ENCODE measurements at regions not wholly inside any gene's neighbourhood (a gene's known extent, or its start where the extent isn't known, plus 50 kb on each side); places are given as distances from the start of the nearest gene placed in this dataset.

DNA sequence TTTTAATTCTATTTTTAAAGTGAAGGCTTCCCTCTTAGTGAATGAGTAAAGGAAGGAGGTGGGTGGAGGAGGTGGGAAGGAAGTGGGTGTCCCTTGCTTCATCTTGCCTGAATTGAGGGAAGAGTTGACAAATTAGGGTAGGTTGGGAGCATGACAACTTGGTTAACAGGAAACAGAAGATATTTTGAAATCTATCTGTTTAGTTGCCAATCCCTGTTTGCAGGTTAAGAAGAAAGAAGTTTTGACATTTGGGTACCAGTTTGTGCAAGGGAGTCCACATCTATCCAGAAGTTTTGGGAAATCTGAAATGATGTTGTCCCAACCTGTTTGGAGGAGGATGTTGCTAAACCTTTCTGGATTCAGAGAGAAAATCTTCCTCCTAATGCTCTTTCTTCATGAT lies 204.1 kb upstream of the SUCLG2 start:
- DNase-seq, result no peak

DNA sequence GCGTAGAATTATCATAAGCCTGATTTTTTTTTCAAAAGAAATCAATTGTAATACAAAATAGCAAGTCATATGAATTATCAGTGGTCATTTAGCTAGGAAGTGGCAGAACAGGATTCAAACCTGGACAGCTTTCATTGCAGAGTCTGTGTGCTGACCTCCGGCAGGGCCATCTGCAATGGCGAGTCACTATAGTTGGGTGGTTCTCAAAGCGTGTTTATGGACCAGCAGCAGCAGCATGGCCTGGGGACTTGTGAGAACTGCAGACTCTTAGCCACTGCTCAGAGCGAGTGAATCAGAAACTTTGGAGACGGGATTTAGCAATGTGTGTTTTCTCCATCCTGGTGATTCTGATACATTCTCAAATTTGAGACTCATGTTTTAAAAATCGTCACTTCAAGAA lies 202.3 kb upstream of the SUCLG2 start:
- no peak for DNase-seq

DNA sequence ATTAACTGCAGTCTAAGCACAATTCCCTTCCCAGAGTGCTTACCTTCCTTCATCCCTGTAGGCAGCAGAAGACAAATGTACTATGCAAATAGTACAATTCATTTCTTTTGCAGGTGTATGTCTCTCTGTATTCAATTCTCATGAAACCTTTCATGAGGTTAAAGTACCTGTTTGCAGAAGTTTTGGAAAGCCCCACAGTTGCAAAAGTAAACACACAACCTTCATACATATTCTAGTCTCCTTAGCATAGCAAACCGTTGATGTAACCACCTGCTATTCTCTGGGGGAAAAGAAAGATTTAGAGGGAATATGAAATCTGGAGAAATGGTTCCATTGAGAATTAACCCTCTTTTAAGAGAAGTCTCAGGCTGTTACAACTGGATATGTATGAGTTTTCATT lies 200.3 kb upstream of the SUCLG2 start:
- no peak for DNase-seq

DNA sequence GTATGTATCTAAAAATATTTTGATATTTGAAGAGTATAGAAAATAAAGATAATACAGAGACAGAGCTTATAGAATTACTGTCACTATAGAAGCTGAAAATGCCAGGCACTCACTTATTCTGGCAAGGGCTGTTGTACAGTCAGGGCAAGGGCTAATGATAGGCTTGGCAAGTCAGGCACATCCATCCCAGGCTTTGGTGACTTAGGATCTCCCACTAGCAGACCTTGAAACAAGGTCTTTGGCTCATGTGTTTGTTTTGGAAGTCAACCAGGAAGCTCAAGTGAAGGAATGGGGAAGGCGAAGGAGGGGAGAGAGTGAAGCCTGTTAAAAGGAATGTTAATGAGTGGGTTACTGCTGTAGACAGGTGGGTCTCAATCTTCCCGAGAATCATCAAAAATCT lies 199.1 kb upstream of the SUCLG2 start:
- no peak for DNase-seq

GRCh38 chr3:67848299-67848698 lies 193.9 kb upstream of the SUCLG2 start:
- DNase-seq, result no peak

GRCh38 chr3:67846166-67846565 lies 191.8 kb upstream of the SUCLG2 start:
- DNase-seq, result no peak

GRCh38 chr3:67832817-67833216 lies 178.4 kb upstream of the SUCLG2 start:
- DNase-seq, result no peak

DNA sequence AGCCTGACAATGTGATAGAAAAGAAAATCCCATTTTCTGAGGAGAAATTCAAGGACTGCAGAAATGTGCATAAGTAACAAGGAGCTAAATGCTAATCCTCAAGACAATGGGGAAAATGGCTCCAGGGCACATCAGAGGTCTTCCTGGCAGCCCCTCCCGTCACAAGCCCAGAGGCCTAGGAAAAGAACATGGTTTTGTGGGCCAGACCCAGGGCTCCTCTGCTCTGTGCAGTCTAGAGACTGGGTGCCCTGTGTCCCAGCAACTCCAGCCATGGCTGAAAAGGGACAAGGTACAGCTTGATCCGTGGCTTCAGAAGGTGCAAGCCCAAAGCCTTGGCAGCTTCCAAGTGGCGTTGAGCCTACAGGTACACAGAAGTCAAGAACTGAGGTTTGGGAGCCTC lies 176.8 kb upstream of the SUCLG2 start:
- DNase-seq, result no peak

DNA sequence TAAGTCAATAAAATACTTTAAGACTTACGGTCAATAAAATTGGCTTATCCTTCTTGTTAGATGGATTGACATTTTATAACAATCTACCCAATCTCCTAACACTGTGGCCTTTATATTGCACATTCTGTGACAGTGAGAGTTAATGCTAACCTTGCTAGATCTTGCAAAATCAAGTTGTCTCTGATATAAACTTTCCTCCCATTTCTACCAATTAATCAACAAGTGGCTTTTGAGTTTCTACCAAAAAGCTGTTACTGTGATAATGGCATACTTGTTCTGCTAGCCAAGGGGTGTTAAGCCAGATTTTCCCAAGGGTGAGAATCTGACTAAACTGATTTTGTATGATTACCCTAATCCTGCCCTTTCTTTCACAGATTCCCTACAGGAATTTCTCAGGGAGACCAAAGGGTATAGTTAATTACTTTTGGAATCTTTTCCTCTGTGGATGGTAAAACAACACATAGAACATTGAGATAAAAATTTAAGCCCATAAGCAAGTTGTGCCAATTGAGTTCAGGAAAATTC lies 174.1 kb upstream of the SUCLG2 start:
- DNase-seq, result no peak

- DNase-seq, result no peak
Observed at GRCh38 chr3:67821135-67821534, 166.7 kb upstream of the SUCLG2 start.

- no peak for DNase-seq
Observed at GRCh38 chr3:67819447-67819846, 165.0 kb upstream of the SUCLG2 start.

DNA sequence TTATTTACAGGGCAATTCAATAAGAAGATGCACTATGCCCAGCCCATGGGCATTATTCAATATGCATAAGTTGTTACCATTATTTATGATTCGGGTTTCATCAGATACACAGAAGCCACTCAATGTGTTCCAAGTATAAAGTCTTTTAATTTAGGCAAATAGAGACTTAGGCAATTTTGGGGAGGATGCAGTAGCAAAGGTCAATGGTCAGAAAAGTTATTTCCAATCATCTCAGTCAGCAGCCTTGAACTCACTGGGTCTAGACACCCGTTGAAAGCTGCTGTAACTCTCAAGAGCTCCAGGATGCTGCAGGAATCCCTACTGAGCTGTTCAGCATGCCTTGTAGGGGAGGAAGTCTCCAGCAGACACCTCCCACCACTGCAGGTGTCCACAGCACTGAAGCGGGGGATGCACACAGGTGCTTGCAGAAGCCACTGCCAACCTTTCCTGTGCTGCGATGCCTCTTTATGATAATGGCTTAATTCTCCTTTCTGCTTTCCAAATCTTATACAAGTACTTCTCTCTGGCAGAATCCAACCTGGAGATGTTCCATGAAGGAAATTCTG lies 155.0 kb upstream of the SUCLG2 start:
- DNase-seq, result no peak

DNA sequence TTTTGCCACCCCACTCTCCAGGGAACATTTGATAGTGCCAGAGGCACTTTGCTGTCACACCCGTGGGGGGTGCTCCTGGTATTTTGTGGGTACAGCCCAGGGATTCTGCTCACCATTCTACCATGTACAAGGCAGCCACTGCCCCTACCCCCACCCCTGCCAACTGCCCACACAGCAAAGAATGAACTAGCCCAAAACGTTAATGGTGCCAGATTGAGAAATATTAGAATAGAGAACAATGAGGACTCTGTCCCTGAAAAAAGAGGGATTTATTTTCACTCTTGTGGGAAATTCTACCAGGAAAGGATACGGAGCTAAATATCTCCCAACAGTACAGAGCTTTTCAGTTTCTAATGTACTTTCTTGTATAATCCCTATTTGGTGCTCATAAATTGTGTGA lies 154.5 kb upstream of the SUCLG2 start:
- no peak for DNase-seq

DNA sequence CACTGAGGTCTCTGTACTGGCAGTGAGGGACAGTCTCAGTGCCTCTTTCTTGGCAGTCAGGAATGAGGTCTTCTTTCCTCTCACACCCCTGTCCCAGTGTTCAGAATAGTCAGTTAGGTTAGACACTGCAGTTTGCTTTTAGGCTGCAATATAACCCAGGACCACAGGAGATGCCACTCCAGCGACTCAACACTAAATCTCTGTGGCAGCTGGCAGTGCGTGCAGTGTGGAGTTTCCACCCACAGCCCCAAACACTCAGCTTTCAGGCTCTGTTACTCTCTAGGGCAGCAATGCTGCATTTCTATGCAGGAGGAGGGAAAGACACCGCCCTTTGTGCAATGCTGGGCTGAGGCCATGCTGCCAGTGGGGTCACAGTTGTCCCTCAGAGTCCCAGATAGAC lies 150.2 kb upstream of the SUCLG2 start:
- no peak for DNase-seq

DNA sequence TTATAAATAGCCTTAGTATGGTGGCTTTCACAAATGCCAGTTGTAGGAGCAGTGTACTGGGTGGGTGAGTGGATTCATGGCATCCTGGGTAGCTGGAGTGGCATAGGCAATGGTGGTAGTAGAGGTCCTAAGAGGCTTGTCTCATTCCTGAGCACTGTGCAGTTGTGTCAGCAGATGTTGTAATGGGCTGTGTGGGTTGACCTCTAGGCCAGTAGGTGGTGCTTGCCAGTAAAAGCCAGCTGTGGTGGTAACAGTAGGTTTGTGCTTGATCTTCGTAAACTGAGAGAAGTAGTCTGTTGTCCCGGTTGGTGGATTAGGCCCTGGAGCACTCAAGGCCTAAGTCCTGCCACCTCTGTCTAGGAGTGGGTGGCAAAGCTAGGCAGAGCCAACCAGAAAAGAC lies 149.7 kb upstream of the SUCLG2 start:
- no peak for DNase-seq

- DNase-seq, result no peak
Observed at GRCh38 chr3:67798412-67798811, 144.0 kb upstream of the SUCLG2 start.

GRCh38 chr3:67791620-67792019 lies 137.2 kb upstream of the SUCLG2 start:
- DNase-seq, result no peak

- DNase-seq, result peak; percentile 59
Observed at GRCh38 chr3:67790043-67790442, 135.6 kb upstream of the SUCLG2 start.

GRCh38 chr3:67788396-67788795 lies 134.0 kb upstream of the SUCLG2 start:
- DNase-seq, result no peak

GRCh38 chr3:67783281-67784250 lies 129.2 kb upstream of the SUCLG2 start:
- no peak for DNase-seq

GRCh38 chr3:67781871-67782270 lies 127.5 kb upstream of the SUCLG2 start:
- no peak for DNase-seq

DNA sequence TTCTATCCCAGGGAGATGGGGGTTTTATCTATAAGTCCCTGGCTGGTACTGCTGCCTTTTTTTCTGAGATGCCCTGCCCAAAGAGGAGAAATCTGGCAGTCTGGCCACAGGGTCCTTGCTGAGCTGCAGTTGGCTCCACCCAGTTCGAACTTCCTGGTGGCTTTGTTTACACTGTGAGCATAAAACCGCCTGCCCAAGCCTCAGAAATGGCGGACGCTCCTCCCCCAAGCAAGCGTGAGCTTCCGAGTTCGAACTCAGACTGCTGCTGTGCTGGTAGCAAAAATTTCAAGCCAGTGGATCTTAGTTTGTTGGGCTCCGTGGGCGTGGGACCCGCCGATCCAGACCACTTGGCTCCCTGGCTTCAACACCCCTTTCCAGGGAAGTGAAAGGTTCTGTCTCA lies 126.8 kb upstream of the SUCLG2 start:
- no peak for DNase-seq

- no peak for DNase-seq
Observed at GRCh38 chr3:67774676-67775075, 120.3 kb upstream of the SUCLG2 start.

DNA sequence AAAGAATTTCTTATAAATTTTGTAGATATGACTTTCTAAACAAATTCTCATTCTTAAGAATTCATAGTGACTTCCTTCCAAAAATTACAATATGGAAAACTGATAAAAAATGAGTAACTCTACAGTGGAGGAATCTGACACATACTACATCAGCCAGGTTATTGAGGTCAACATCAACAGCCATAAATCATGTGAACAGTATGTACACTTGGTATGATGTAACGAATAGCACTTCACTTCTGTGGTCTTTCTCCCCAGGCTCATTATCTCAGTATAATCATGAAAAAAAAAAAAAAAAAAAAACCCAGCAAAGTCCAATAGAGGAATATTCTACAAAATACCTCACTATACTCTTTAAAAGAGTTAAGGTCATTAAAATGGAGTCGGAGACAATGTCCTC lies 111.2 kb upstream of the SUCLG2 start:
- no peak for DNase-seq

All from activated T-cell treated with anti-CD3 and anti-CD28 coated beads, Interleukin-2, amount 50 U/mL, for 1 hour (primary cell).